ENCODE measurements at regions not wholly inside any gene's neighbourhood (a gene's known extent, or its start where the extent isn't known, plus 50 kb on each side); places are given as distances from the start of the nearest gene placed in this dataset.

GRCh38 chr15:95684126-95684525, 646.4 kb upstream of the NR2F2 start:
- ChIA-PET POLR2A (no interaction called here), CTCF (interaction anchor here (0.6 kb wide), 1 partner anchor 636 kb away, joined by 3 read pairs; no protein-coding TSS in a partner anchor)
- Mint-ChIP-seq H3K9me3 (no peaks in the 10 kb centered on the region), H3K27me3 (ENCODE audit: low read depth) (no peaks in the 10 kb centered on the region), H3K4me1 (peaks cover 5% of the 10 kb centered on the region; the same call in 1 of the 2 replicates), H3K27ac (no peak overlapping the region), H3K4me3 (no peak overlapping the region), H3K36me3 (no peaks in the 10 kb centered on the region)
- no peak for ATAC-seq
- DNase-seq (ENCODE audit: low spot score): no peak
- TF ChIP-seq FOXP1 (CRISPR knock-in tag; IDR thresholded peaks at IDR 0.05; ENCODE audit: borderline replicate concordance): no peak
- TF ChIP-seq ZNF423 (CRISPR knock-in tag; IDR thresholded peaks at IDR 0.05): no peak
- no peak for TF ChIP-seq AR (CRISPR knock-in tag; IDR thresholded peaks at IDR 0.05)
- no peak for TF ChIP-seq JUN (CRISPR knock-in tag; IDR thresholded peaks at IDR 0.05)
- TF ChIP-seq PRRX2 (CRISPR knock-in tag; IDR thresholded peaks at IDR 0.05): no peak
- TF ChIP-seq CBFB (CRISPR knock-in tag; IDR thresholded peaks at IDR 0.05; ENCODE audit: low read depth): no peak
- TF ChIP-seq ATF2 (CRISPR knock-in tag; IDR thresholded peaks at IDR 0.05; ENCODE audit: borderline replicate concordance, low read depth): no peak
- TF ChIP-seq TP53 (CRISPR knock-in tag; IDR thresholded peaks at IDR 0.05): no peak
- TF ChIP-seq USF1 (CRISPR knock-in tag; IDR thresholded peaks at IDR 0.05): no peak
- no peak for TF ChIP-seq PRDM15 (CRISPR knock-in tag; IDR thresholded peaks at IDR 0.05)
- no peak for TF ChIP-seq JAZF1 (CRISPR knock-in tag; IDR thresholded peaks at IDR 0.05)
- no peak for TF ChIP-seq KAT7 (CRISPR knock-in tag; IDR thresholded peaks at IDR 0.05; ENCODE audit: borderline replicate concordance)
- TF ChIP-seq OVOL2 (CRISPR knock-in tag; IDR thresholded peaks at IDR 0.05; ENCODE audit: borderline replicate concordance): no peak
- no peak for TF ChIP-seq SP1 (CRISPR knock-in tag; conservative IDR thresholded peaks at IDR 0.05)

- H3K9me3 Mint-ChIP-seq: no peaks in the 10 kb centered on the region
- no peak for DNase-seq (ENCODE audit: low spot score)
- TF ChIP-seq SP1 (CRISPR knock-in tag; conservative IDR thresholded peaks at IDR 0.05): no peak
- TF ChIP-seq ZNF425 (CRISPR knock-in tag; conservative IDR thresholded peaks at IDR 0.05): no peak
- no peak for TF ChIP-seq USF2 (CRISPR knock-in tag; IDR thresholded peaks at IDR 0.05)
- no peak for TF ChIP-seq E2F4 (CRISPR knock-in tag; IDR thresholded peaks at IDR 0.05; ENCODE audit: borderline replicate concordance, low read depth)
- TF ChIP-seq STAT6 (CRISPR knock-in tag; conservative IDR thresholded peaks at IDR 0.05; ENCODE audit: low read depth): no peak
- no peak for TF ChIP-seq GABPB1 (CRISPR knock-in tag; IDR thresholded peaks at IDR 0.05)
- no peak for TF ChIP-seq NFATC4 (CRISPR knock-in tag; IDR thresholded peaks at IDR 0.05)
Observed at GRCh38 chr15:95684693-95685115, 645.8 kb upstream of the NR2F2 start.

More at GRCh38 chr15:95684693-95685115, 645.8 kb upstream of the NR2F2 start:
- ChIA-PET CTCF (no interaction called here), POLR2A (no interaction called here)
- Mint-ChIP-seq H3K36me3 (no peaks in the 10 kb centered on the region), H3K4me3 (no peak overlapping the region), H3K27me3 (ENCODE audit: low read depth) (no peaks in the 10 kb centered on the region), H3K4me1 (peaks cover 5% of the 10 kb centered on the region; the same call in 1 of the 2 replicates), H3K27ac (no peak overlapping the region)
- ATAC-seq: no peak
